Liver (tissue), 3 donors: ENCODE measurements at regions not wholly inside any gene's neighbourhood (a gene's known extent, or its start where the extent isn't known, plus 50 kb on each side); places are given as distances from the start of the nearest gene placed in this dataset.

Experiments used
- EGR1 ChIP-seq, 2 donors: IDR thresholded peaks; 2 replicates each; pipeline ENCODE4 v1.6.1; 2016 to 2018; ENCODE audit warnings: antibody characterized with exemption in 2 of 2, low read depth in 2 of 2
- GABPA ChIP-seq, 2 donors: IDR thresholded peaks in 1 of 2; conservative IDR thresholded peaks in 1 of 2; 2 replicates each; pipeline ENCODE4 v1.6.1; 2016; ENCODE audit warnings: antibody characterized with exemption in 2 of 2, mild to moderate bottlenecking in 1 of 2, moderate library complexity in 1 of 2
- HNF4A ChIP-seq, 2 donors: conservative IDR thresholded peaks; 2 replicates each; pipeline ENCODE4 v1.6.1; 2016; ENCODE audit warnings: antibody characterized with exemption in 2 of 2, mild to moderate bottlenecking in 2 of 2
- HNF4G ChIP-seq: IDR thresholded peaks from 2 replicates; pipeline ENCODE4 v1.6.1; 2016; ENCODE audit warnings: antibody characterized with exemption
- RAD21 ChIP-seq, 2 donors: IDR thresholded peaks; 2 replicates each; pipeline ENCODE4 v1.6.1; 2016; ENCODE audit warnings: antibody characterized with exemption in 2 of 2, mild to moderate bottlenecking in 2 of 2
- REST ChIP-seq: IDR thresholded peaks from 2 replicates; pipeline ENCODE4 v1.6.1; 2016; ENCODE audit warnings: antibody characterized with exemption, mild to moderate bottlenecking
- RXRA ChIP-seq, 2 donors: IDR thresholded peaks; 2 replicates each; pipeline ENCODE4 v1.6.1; 2017 to 2018; ENCODE audit warnings: antibody characterized with exemption in 2 of 2, mild to moderate bottlenecking in 1 of 2
- SP1 ChIP-seq: IDR thresholded peaks from 2 replicates; pipeline ENCODE4 v1.6.1; 2018; ENCODE audit warnings: antibody characterized with exemption, mild to moderate bottlenecking
- TAF1 ChIP-seq: conservative IDR thresholded peaks from 2 replicates; pipeline ENCODE4 v1.6.1; 2016; ENCODE audit warnings: antibody characterized with exemption, mild to moderate bottlenecking
- YY1 ChIP-seq: IDR thresholded peaks from 2 replicates; pipeline ENCODE4 v1.6.1; 2016; ENCODE audit warnings: antibody characterized with exemption, mild to moderate bottlenecking
- TF ChIP-seq, protein P1 (sequence below): fragments of 150-350 bp; IDR thresholded peaks from 2 replicates; pipeline ENCODE4 v1.5.1; 2017; ENCODE audit warnings: improper control_type of control experiment, low read depth, low read length; ENCODE audit not compliant: missing input control
- TF ChIP-seq, protein P2 (sequence below): IDR thresholded peaks from 2 replicates; pipeline ENCODE4 v1.6.1; 2016; ENCODE audit warnings: antibody characterized with exemption
- donor health status: healthy.
- donor health status: healthy.

GRCh38 chr2:76320716-76321115, 610.0 kb upstream of the GCFC2 start:
- TF ChIP-seq GABPA (IDR thresholded peaks at IDR 0.05 in 1 of 2, conservative IDR thresholded peaks at IDR 0.05 in 1 of 2) (no peak), HNF4A (conservative IDR thresholded peaks at IDR 0.05) (no peak), HNF4G (no peak), YY1 (no peak), SP1 (no peak), RAD21 (IDR thresholded peaks at IDR 0.05) (no peak), REST (no peak), EGR1 (IDR thresholded peaks at IDR 0.05; ENCODE audit: low read depth in 2 of 2) (no peak), TAF1 (no peak), RXRA (IDR thresholded peaks at IDR 0.05) (no peak)
- TF ChIP-seq, protein P1, sequence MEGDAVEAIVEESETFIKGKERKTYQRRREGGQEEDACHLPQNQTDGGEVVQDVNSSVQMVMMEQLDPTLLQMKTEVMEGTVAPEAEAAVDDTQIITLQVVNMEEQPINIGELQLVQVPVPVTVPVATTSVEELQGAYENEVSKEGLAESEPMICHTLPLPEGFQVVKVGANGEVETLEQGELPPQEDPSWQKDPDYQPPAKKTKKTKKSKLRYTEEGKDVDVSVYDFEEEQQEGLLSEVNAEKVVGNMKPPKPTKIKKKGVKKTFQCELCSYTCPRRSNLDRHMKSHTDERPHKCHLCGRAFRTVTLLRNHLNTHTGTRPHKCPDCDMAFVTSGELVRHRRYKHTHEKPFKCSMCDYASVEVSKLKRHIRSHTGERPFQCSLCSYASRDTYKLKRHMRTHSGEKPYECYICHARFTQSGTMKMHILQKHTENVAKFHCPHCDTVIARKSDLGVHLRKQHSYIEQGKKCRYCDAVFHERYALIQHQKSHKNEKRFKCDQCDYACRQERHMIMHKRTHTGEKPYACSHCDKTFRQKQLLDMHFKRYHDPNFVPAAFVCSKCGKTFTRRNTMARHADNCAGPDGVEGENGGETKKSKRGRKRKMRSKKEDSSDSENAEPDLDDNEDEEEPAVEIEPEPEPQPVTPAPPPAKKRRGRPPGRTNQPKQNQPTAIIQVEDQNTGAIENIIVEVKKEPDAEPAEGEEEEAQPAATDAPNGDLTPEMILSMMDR = no peak
- TF ChIP-seq, protein P2, sequence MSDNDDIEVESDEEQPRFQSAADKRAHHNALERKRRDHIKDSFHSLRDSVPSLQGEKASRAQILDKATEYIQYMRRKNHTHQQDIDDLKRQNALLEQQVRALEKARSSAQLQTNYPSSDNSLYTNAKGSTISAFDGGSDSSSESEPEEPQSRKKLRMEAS = no peak
